GOT3 (cell line): ENCODE measurements at regions not wholly inside any gene's neighbourhood (a gene's known extent, or its start where the extent isn't known, plus 50 kb on each side); places are given as distances from the start of the nearest gene placed in this dataset.

Source experiments
- DNase-seq: peaks from one replicate; lab custom pipeline; 2025; ENCODE audit warnings: mixed read lengths; lab: John Stamatoyannopoulos, UW

- DNase-seq, result no peak
These were observed 579.2 kb upstream of the ZNF608 start for GRCh38 chr5:125325488-125326149.

GRCh38 chr5:125326150-125326510, 579.7 kb upstream of the ZNF608 start:
- no peak for DNase-seq

DNA sequence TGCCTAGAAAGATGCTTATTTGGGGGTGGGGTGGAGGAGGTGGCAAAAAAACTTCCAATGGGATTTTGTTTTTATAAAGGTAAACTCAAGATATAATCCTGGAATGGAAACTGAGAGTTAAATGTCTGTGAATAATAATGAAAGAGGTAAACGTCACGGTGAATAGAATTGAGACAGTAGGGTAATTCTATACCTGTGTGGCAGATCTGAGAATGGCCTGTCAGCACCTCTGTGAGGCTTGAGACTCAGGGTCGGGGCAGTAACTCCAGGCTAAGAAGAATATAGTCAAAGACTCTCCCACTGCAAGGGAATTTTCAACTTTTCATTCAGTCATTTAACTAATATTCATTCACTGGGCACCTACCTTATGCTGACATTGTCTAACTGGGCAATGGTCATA, 581.2 kb upstream of the ZNF608 start:
- DNase-seq, result no peak

DNA sequence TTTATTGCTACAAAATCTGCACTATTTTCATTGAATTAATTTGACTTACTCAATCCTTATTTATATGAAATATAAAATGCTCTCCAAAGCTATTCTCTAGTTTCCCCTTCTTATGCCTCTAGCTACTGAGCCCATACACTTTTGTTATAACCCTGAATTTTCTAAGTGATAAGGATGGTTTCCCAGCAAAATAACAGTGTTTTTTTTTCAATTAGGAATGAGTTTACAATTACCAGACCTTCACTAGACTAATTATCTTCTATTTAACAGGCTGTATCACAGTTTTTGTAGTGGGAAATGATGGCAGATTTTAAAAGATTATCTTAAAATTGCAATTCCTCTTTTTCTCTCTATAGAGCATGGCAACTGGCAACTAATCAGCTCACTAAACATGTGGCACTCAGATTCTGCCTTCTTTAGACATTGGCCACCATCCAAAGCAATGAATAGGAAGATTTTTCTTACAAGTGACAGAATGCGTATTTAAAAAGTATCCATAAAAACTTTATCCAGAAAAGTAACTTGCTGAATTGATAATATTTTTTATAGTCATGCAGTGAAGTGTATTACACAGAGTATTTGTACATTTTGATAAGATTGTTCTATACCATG, 585.7 kb upstream of the ZNF608 start:
- DNase-seq, result no peak

- DNase-seq, result no peak
These were observed 587.0 kb upstream of the ZNF608 start for GRCh38 chr5:125333416-125333815.

- no peak for DNase-seq
These were observed 590.0 kb upstream of the ZNF608 start for GRCh38 chr5:125336401-125336800.

- no peak for DNase-seq
These were observed 590.9 kb upstream of the ZNF608 start for GRCh38 chr5:125337294-125337693.

GRCh38 chr5:125338440-125339174, 592.2 kb upstream of the ZNF608 start:
- DNase-seq, result no peak

DNA sequence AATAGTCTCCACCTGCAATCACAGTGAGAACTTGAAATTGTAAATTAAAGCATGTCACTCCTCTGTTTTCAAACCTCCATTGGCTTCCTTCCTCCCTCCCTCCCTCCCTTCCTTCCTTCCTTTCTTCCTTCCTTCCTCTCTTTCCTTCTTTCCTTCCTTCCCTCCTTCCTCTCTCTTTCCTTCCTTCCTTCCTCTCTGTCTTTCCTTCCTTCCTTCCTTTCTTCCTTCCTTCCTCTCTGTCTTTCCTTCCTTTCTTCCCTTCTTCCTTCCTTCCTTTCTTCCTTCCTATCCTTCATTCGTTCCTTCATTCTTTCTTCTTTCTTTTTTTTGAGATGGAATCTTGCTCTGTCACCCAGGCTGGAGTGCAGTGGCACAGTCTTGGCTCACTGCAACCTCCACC, 595.0 kb upstream of the ZNF608 start:
- DNase-seq, result no peak

DNA sequence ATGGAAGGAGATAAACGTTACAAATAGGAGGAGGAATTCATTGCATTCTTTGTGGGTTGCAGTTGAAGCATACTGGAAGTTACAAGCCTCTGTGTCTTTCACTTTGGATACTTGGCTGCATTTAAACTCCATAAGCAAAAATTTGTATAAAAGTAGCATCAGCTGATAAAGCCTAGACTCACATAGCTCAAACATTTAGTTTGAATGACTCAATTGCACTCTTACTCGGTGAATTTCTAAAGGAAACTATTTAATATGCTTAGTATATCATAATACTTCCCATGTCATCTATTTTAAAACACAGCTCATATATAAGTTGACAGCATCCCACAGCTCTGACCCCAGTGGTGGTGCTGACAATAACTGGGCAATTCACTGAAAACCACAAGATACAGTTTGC, 596.6 kb upstream of the ZNF608 start:
- no peak for DNase-seq

DNA sequence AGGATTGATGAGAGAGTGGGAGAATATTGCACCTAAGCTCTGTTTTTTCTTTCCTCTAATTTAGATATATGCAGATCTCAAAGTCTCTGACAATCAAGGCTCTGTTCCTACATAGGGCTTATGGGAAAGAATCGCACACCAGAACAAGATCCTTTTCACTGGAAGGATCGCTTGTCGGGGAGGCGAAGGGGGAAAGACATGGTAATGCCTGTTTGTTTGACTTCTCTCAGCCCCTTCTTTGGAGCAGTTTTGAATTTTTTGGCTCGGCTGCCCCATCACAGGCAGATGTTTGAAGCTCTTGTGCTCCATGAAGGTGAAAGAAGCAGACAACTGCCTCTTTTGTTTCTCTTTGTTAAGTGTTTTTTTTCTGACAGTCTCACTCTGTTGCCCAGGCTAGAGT, 599.9 kb upstream of the ZNF608 start:
- no peak for DNase-seq

- DNase-seq, result no peak
These were observed 601.8 kb upstream of the ZNF608 start for GRCh38 chr5:125348221-125348692.

GRCh38 chr5:125348936-125349831, 602.7 kb upstream of the ZNF608 start:
- DNase-seq, result no peak

- no peak for DNase-seq
These were observed 611.2 kb upstream of the ZNF608 start for GRCh38 chr5:125357660-125358059.

DNA sequence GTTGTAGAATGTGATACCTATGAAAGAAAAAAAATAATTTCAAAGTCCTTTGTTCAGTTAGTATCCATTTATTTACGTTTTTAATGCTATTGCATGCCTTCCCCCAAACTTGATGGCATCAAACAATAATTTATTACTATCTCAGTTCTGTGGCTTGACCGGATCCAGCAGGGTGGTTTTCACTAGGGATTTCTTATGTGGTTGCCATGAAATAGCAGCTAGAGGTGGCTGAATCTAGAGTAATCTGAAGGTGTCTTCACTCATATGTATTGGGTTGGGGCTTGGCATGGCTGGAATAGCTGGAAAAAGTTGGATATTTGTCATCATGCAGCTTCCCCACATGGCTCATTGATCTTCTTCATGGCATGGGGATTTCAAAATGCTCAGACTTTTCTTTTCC, 619.3 kb upstream of the ZNF608 start:
- no peak for DNase-seq

DNA sequence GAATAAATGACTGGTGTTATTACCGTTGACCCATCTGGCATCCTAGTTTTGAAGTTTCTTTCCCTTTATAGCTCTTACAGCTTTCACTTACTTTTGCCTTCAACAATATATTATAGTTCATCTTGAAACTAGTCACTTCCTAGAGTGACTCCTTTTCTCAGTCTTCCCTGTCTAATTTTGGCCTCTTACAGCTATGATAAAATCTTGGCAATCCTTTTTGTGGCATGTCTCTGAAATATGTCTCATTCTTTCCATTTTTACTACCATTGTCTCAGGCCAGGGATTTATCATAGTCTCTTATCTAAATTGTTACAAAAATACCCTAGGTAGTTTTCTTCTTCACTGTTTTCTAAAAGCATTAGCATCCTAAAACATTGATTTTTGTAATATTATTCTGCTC, 621.3 kb upstream of the ZNF608 start:
- DNase-seq, result no peak

DNA sequence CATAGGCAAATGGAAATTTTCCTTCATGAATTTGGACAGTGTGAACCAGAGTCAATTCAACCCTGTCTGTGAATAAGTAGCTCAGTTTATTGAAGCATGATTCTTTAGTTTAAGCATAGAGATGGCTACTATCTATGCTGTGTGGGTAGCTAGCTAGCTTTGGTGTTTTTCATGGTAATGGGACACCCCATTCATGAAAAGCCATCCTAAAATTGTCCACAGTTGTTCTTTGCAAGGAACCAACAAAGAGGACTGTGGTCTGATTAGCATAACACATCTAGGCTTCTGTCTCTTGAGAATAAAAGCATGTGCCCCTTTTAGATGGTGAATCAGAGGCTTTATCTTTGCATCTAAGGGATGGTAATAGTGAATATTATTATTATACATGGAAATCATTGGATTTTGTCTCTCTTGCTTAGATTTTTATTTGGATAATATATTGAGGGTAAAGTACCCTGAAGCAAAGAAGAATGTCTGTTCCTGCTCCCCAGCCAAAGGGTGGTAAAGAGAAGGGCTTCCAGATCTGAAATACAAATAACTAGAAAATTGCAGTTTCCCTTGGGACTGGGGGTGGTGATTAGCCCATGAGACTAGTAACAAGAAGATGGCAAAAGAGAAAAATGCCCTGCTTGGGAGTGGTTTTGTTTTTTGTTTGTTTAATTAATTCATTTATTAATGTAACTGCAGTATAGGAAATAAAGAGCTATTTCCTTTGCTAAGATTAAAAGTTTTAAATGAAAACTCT, 624.2 kb upstream of the ZNF608 start:
- no peak for DNase-seq

- DNase-seq, result no peak
These were observed 626.5 kb upstream of the ZNF608 start for GRCh38 chr5:125372694-125373631.

- DNase-seq, result no peak
These were observed 628.7 kb upstream of the ZNF608 start for GRCh38 chr5:125375143-125375542.

DNA sequence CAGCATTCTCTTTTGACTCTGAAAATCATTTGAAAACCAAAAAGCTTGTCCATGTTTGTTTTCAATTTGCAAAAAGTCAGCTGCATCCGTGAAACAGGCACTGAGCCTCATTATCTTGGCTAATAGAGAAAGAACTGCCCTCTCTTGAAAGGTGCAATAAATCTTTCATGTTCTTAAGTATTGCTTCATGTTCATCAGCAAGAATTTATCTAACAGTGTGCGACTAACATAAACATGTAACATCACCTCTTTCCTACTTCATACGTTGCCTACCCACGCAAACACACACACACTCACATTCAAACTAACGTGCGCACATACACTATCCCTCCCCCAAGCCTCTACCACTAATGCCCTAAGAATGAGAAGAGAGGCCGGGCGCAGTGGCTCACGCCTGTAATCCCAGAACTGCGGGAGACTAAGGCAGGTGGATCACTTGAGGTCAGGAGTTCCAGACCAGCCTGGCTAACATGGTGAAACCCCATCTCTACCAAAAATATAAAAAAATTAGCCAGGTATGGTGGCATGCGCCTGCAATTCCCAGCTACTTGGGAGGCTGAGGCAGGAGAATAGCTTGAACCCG, 629.7 kb upstream of the ZNF608 start:
- DNase-seq, result no peak
